ENCODE measurements at regions not wholly inside any gene's neighbourhood (a gene's known extent, or its start where the extent isn't known, plus 50 kb on each side); places are given as distances from the start of the nearest gene placed in this dataset.

DNA sequence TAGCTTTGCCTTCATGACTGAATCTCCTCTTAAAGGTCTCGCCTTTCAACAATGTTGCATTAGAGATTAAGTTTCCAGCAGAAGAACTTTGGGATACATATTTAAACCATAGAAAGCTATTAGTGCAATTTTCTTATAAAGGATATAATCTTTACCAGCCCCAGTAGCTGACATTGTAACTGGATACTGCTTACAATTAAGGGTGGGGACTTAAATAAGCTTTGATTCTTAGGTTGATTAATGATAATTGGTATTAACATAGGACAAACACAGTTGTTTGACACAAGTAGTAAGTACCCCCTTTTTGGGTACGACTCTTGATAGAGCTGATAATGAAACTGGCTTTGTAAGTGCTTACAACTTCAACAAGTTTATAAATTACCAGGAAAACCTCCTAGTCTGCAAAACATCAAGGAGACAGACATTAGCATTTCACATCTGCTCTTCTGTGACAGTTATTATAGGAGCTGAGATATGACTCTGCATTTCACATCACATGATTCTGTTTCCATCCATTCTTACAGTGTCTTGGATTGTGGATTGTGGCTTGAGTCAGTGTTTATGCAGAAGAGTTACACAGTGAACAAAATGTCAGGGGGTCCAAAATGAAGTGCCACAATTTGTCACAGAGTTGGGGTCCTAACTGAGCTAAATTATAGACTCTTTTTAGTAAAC is 249.1 kb upstream of the E2F7 start:
- TF ChIP-seq POLR2A (IDR thresholded peaks at IDR 0.05) = no peak
- TF ChIP-seq, protein P1, sequence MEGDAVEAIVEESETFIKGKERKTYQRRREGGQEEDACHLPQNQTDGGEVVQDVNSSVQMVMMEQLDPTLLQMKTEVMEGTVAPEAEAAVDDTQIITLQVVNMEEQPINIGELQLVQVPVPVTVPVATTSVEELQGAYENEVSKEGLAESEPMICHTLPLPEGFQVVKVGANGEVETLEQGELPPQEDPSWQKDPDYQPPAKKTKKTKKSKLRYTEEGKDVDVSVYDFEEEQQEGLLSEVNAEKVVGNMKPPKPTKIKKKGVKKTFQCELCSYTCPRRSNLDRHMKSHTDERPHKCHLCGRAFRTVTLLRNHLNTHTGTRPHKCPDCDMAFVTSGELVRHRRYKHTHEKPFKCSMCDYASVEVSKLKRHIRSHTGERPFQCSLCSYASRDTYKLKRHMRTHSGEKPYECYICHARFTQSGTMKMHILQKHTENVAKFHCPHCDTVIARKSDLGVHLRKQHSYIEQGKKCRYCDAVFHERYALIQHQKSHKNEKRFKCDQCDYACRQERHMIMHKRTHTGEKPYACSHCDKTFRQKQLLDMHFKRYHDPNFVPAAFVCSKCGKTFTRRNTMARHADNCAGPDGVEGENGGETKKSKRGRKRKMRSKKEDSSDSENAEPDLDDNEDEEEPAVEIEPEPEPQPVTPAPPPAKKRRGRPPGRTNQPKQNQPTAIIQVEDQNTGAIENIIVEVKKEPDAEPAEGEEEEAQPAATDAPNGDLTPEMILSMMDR (IDR thresholded peaks at IDR 0.05) = no peak
